Sciatic nerve (tissue), 2 donors: ENCODE measurements at regions not wholly inside any gene's neighbourhood (a gene's known extent, or its start where the extent isn't known, plus 50 kb on each side); places are given as distances from the start of the nearest gene placed in this dataset.

Experiments used
- ATAC-seq: fragments of 200-7000 bp; cut with Tn5 transposase; one replicate; pipeline ENCODE4 v1.9.1; 2020; ENCODE audit warnings: mild to moderate bottlenecking, moderate library complexity
- DNase-seq: peaks from one replicate; pipeline ENCODE4 v3.0.0-alpha.2; 2020; ENCODE audit warnings: low spot score
- intact Hi-C: fragments of 100-400 bp; cut with DNase I; formaldehyde crosslinking; loops from one replicate; pipeline ENCODE4 v1.14.2; 2022
- donor health status: DM: no; HTN: no; CAD: no.
- donor health status: DM: no; HTN: no; CAD: no.

DNA sequence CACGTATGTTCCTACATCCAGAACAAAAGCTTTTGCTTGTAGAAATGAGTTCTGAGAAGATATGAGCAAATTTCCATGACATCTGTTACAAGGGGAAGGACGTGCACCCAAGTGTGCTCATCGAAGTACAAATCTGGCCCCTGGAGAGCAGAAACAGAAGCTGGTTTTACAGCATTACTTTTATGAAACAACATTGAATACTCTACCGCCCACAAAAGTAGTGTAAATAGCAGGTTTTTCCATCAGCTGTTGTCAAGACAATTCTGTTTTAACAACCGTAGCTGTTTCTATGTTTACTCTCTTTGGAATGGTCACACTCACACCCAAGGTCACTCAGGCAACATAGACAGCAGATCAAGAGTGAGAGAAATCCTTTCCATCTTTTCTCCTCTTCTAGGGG, 114.2 kb upstream of the SSTR4 start:
- ATAC-seq (no peak), DNase-seq (no peak)
- intact Hi-C loops = no loop called here

DNA sequence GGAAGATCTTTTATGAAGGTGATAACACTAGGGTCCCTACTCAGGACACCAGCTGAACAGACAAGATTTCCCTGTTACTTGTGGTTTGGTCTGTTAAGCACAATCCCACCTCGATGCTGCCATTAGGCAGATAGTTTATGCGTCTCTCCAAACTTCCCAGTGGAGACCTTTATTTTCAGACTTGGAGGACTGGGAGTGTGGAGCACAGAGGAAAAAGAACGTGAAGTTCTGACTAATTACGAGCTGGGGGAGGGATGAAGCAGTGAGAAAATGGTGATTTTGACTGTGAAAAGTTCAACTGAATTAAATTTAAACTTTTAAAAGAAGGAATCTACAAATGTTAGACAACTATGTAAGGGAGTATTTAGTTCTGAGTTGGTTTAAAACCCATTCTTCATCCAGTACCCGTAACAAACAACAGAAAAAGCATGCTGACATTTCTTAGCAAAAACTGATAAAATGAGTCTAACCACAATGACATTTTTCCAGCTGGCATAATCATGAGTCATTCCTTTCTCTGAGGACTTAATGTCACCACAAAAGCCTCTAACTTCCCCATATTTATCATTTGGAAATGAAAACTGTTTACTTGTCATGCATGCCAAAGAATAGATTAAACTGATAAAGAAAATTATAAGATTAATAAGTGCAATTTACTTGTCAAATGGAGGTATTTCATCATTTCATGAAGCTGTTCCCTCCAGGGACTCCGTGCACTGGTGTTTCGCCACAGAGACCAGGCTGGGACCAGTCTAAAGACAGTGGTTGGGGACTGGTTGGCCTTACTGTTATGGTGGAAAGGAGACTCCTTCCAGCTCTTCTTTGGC, 113.3 kb upstream of the SSTR4 start:
- intact Hi-C loops = no loop called here
- ATAC-seq = no peak
- DNase-seq = no peak

DNA sequence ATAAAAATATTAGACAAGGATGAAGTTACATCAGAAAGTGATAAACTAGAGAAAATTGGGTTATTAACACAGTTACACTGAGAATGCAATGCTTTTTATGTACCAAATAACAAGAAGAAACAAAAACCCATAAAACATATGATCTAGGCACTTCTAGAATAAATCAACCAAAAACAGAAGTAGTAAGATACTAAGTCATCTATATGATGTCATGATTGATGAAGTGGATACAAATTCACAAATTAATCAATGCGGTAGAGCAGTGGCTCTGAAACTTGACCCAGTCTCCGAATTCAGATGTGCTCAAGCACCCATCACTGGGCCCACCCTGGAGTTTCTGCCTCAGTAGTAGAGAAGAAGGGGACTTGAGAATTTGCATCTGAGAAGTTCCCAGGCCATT, 112.1 kb upstream of the SSTR4 start:
- no peak for DNase-seq
- no peak for ATAC-seq
- intact Hi-C loops = no loop called here

DNA sequence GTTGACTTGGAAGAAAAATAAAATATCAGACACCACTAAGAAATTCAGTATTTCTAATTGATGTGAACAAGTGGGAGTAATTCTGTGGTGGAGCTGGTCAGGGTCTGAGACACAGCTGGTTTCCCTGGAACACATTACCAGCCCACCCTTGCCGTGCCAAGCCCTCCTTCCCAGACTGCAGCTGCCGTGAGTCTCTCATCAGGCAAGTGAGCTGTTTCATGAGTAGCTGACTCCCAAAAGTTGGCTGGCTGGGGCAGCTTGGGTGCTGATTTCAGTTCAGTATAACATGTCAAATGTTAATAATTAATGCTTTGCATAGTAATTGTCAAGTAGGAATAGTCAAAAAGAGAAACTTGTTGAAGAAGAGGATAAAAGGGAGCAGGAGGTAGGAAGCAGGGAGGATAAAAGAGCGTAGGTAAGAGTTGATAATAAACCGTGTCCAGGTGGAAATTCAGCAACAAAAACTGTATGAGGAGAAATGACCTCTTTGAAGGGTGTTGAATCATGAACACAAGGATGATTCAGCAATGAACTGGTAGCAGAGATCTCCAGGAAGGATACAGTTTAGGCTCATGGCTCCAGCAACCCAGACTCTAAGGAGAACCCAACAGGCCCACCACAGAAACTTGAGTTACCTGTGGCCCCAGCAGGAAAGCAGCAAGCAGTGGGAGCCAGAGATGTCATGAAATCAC, 110.9 kb upstream of the SSTR4 start:
- intact Hi-C loops = no loop called here
- ATAC-seq (no peak), DNase-seq (no peak)

DNA sequence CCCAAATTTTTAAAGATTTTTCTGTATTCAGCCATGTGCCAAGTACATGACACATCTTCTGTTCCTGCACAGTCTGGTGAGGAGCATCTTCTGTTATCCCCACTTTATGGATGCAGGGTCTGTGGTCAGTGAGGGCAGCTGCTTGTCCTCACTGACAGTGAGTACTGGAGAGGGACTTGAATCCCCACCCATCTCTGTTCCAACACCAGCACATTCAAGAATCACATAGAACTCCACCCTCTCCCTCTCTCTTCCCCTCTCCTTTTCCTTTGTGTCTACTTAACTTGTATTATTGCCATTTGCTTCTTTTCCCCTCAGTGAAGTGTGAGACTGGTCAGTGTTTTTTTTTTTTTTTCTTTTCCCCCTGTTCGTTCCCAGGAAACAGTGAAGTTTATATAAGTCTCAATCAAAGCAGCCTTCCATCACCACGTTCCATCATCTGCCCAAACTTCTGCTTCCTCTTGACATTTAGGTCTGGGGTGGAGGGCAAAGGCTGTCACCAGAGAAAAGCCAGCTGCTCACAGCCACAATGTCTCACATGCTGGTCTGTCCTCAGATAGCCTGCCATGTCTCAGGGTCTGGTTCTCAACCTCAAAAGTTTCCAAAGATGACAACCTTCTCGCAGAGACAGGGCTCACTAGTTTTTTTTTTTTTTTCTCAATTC, 110.0 kb upstream of the SSTR4 start:
- no peak for ATAC-seq
- DNase-seq = no peak
- intact Hi-C loops = no loop called here

DNA sequence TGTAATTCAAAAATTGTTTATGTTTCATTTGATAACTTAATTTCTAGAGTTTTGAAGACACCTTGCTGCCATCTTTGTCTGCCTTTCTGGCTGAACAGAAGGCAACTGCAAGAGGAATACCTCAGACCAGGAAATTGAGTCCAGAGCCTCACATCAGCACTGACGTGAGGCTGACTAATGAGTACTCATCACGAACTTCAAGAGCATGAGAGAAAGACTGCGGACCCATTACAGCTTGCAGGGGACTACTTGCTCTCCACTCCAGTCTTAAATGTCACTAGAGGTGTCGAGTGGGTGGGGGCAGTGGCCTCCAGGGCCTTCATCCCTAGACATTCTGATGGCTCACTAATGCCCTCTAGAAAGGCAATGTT, 109.5 kb upstream of the SSTR4 start:
- DNase-seq = no peak
- ATAC-seq = no peak
- intact Hi-C loops = no loop called here

DNA sequence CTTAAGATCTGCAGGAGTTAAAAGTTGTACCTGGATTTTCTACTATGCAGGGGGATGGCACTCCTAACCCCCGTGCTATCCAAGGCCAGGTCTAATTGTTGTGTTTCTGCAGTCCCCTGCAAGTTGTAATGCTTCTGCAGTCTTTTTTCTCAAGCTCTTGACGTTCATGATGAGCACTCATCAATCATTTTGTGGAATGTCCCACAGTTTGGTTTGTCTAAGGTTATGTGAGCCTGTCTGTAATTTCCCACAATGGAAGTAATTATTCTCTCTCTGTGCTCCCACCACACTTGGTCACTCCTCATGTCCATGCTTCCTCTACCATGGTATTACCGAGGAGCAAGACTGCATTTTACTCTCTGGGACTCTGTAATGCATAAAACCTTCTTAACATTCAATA, 107.6 kb upstream of the SSTR4 start:
- intact Hi-C loops = no loop called here
- DNase-seq (no peak), ATAC-seq (no peak)

DNA sequence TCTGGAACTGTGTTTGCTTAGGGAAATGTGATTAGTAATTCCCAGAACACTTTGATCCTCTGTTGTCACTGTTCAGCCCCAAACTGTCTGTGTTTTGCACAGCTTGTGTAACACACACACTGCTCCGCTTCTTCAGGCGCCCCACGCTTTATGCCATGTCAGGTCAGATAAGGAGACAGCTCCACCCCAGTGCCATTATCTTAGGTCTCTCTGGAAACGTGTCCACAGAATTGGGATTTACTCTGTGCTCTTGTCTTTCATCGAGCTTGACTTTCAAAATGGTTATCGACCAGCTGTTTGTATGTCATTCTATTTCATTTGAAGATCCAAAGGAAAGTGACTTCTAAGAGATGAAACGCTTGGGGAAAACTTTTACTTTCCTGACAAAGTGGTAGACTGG, 106.4 kb upstream of the SSTR4 start:
- no peak for DNase-seq
- intact Hi-C loops = no loop called here
- no peak for ATAC-seq

DNA sequence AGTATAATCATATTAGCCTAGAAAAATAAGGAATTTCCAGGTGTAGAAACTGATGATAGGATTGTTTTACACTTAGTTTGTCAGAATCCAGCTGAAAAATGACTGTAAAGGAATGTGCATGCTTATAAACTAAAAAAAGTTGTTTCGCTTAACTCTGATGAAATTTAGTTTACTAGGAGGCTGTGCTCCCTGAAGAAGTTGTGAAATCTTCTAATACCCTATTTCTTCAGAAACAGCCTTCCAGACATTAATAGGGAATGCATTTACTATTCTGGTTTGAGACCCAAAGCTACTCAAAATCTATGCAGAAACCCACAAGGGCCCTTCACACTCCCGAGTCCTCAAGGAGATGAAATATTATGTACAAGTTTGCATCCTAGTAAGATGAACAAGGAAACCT, 105.5 kb upstream of the SSTR4 start:
- DNase-seq = no peak
- intact Hi-C loops = no loop called here
- ATAC-seq = no peak

DNA sequence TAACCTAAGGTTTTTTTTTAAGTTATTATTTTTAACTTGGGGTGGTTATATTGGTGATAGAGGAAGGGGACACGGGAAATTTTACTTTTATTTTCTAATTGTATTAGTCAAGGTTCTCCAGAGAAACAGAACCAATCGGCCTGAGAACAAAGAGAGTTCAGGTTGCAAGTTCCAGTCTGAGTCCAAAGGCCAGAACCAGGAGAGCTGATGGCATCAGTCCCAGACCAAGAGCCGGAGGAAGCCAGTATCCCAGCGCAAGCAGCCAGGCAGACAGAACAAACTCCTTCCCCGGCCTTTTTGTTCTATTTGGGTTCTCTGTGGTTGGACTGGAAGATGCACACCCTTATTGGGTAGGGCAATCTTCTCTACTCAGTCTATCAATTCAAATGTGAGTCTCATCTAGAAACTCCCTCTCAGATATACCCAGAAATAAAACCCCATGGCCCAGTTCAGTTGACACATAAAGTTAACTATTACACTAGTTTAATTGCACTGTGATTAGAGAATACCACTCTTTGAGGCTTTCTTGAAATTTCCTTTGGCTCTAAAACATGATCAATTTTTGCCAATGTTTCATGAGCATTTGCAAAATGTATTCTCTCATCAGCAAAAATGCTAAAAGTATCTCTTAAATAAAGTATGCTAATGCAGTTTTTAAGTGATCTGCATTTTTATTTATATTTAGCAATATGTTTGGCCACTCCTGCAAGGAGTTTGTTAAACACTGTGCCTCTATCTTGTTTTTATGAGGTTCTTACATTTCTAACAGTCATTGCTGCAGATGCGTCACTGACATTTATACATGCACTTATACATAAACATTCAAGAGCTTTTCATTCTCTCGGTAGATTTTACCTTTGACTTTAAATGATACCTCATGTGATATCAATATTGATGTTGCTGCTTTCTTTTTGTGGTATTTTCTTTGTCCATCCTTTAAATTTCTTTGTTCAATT, 103.2 kb upstream of the SSTR4 start:
- intact Hi-C loops = no loop called here
- ATAC-seq = no peak
- DNase-seq = no peak

DNA sequence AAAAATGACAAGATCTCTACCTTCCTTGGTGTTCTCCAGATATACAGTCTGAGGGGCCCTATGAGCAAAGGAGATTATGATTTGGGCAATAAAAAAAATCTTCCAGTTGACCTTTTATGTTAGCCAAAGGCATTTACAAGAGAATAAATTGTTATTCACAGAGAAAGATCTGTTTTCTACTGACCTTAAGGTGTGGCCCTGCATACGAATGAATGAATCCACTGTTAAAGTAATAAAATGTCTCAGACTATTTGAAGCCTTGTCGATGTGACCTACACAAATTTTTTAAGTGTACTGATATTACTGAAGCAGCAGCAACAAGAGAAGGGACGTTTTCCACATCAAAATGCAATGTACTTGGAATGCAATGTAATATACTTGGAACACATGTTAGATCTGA, 95.9 kb upstream of the SSTR4 start:
- no peak for DNase-seq
- intact Hi-C loops = no loop called here
- no peak for ATAC-seq

DNA sequence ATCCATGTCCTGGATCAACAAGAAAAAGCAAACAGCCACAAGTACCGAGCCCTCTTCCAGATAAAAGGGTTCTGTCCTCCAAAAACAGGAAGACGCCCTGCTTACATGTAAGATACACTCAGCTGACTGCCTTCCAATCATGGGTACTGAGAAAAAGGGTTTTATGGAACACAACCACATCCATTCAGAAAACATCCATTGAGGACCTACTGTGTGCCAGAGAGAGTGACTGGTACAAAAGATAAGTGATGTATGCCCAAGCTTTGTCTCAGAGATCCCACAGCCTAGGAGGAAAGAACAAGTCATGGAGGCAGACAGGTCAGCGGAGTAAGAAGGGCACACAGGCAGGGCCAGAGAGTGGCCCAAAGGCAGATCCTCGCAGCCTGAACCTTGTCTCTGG, 94.8 kb upstream of the SSTR4 start:
- DNase-seq (no peak), ATAC-seq (no peak)
- intact Hi-C loops = no loop called here

DNA sequence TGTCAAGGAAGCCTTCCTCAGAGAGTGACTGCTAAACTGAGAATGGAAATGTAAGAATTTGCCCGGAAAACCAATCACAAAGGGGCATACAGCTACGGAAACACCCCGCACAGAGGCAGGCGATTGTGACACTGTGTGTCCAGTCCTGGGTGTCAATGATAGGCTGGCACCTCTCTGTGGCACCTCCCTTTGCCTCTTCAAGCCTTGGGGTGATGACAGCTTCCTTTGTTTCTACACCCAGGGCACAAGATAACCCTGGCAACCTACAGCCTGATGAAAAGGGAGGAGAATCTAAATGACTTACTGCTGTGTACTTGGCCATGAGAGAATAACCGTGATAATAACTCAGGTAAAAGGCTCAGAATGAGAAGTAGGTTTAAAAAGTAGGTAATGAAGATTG, 93.6 kb upstream of the SSTR4 start:
- DNase-seq = no peak
- intact Hi-C loops = no loop called here
- ATAC-seq = no peak

DNA sequence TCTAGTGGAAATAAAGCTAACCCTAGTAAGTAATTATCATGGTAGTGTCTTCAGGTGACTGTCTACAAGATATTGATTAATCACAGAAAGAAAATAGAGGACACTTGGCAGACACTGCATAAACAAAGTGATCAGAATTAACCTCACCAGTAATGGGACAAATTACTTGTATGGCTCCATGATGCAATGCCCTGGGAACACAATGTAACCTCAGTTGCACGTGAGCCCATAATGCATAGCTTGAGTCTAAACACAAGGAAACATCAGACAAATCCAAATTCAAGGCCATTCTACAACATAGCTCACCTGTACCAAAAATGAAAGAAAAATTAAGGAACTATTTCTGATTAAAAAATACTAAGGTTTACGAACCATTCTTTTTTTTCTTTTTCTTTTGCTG, 92.4 kb upstream of the SSTR4 start:
- DNase-seq (no peak), ATAC-seq (no peak)
- intact Hi-C loops = no loop called here

DNA sequence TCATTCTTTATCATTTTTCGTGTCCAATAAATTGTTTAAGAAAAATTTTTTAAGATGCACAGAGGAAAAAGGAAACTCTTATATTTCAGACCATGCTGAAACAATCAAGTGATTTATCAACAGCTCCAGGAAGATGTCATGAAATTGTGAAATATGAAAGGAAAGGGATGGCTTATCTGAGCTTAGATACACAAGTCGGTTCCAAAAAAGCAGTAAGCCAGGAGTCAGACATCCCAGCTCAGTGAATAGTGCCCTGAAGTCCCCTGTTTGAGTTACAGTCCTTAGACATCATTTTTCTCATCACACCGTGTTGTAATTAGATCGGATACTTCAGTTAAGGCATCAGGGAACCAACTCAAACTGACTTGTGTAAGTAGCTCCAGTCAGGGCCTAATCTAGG, 91.0 kb upstream of the SSTR4 start:
- ATAC-seq (no peak), DNase-seq (no peak)
- intact Hi-C loops = no loop called here

DNA sequence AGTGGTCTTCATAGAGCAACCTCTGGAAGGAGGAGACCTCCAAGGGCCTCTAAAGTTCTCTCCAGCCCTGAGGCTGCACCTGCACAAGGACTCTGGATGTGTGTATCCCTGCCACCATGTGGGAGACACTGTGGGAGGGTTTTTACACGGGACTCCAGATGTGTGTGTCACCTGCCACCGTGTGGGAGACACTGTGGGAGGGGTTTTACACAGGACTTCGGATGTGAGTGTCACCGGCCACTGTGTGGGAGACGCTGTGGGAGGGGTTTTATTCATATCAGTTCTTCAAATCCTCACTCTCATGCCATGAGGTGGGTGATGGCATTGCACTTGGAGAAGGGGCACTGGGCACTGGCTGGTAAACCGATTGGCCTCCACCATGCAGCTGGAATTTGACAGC, 90.2 kb upstream of the SSTR4 start:
- DNase-seq (no peak), ATAC-seq (no peak)
- intact Hi-C loops = no loop called here

DNA sequence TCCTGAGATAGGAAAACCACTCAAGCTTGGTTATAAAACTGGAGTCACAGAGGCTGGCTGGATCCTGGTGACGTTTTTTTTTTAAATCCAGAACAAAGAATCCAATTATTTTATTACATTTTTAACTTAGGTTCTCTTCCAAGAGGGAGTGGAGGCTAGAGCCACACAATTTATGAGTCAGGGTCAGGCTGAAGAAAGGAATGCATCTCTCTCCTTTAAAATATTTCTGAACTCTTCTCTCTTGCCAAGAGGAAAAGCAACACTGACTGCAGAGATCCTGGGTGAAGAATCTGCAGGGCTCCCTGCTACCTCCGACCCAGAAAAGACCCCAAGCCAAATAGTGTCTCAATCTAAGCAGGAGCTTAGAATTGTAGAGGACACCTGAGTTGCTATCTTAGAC, 88.5 kb upstream of the SSTR4 start:
- no peak for DNase-seq
- intact Hi-C loops = no loop called here
- ATAC-seq = no peak

DNA sequence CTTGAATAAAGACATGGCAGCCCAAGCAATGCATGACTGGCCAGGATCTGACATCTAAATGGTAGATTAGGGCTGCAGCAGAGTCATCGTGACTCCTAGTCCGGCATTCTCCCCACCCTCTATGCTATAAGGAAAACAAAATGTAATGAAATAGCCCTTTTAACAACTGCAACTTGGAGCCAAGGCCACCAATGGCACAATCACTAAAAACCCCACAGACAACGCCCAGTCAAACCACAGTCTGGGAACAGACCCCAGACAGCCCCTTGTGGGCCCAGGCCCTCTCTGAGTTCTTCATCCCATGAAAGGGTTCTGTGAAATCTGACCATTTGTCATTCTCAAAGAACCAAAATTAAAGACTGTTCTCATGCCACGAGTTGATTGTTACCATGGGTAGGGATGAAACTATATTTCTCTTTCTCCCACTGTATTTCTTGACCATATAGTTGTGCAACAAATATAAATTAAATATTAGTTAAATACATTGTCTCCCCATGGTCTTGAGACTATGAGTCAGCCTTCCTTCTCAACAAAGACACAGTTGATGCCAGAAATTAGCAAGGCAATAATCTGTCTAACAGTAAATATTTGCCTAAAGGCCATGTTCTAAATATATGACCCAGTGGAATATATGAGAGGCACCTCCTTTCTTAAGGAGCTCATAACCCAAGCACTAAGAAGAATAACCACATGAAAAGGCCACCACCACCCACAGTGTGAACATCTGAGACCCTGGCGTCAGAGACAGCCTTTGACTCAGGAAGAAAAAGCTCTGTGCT, 85.6 kb upstream of the SSTR4 start:
- intact Hi-C loops = no loop called here
- ATAC-seq = no peak
- DNase-seq = no peak

DNA sequence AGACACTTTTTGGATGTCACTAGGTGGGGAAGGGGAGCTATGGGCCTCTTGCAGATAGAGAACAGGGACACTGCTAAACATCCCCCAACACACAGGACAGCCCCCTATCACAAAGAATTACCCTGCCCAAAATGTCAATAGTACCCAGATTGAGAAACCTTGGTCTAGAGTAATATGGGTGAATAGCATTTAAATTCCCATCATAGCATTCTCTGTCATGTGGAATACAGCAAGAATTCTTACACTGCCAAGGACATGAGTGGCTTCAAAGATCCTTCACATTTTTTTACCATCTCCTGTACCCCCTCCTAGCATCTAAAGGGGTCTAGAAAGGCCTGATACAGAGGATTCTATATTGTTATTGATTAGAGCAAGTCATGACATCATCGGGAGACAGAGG, 83.1 kb upstream of the SSTR4 start:
- intact Hi-C loops = no loop called here
- DNase-seq (no peak), ATAC-seq (no peak)
